Left lung (tissue), 4 donors: ENCODE measurements at regions not wholly inside any gene's neighbourhood (a gene's known extent, or its start where the extent isn't known, plus 50 kb on each side); places are given as distances from the start of the nearest gene placed in this dataset.

ENCODE experiments used
- ATAC-seq: fragments of 200-7000 bp; cut with Tn5 transposase; one replicate; pipeline ENCODE4 v1.9.1; 2020; ENCODE audit warnings: moderate library complexity
- DNase-seq, 4 donors: peaks; one replicate each; pipeline ENCODE4 v3.0.0-alpha.2; 2013 to 2020
- H3K27ac ChIP-seq, 2 donors: fragments of 200-600 bp; sonication (generic) in 1 of 2; one replicate each; pipeline versions ENCODE4 v1.5.0 to v1.8.0; 2020 to 2021
- H3K27me3 ChIP-seq, 2 donors: fragments of 200-600 bp; sonication (generic) in 1 of 2; one replicate each; pipeline versions ENCODE4 v1.5.0 to v1.8.0; 2020 to 2021
- H3K36me3 ChIP-seq, 2 donors: fragments of 200-600 bp; sonication (generic) in 1 of 2; one replicate each; pipeline versions ENCODE4 v1.5.0 to v1.8.0; 2020 to 2021
- H3K4me1 ChIP-seq, 2 donors: fragments of 200-600 bp; one replicate each; pipeline ENCODE4 v1.8.0; 2021
- H3K4me3 ChIP-seq, 2 donors: fragments of 200-600 bp; sonication (generic) in 1 of 2; one replicate each; pipeline versions ENCODE4 v1.5.0 to v1.8.0; 2020 to 2021; ENCODE audit warnings: mild to moderate bottlenecking in 1 of 2
- H3K9me3 ChIP-seq, 2 donors: fragments of 200-600 bp; sonication (generic) in 1 of 2; one replicate each; pipeline versions ENCODE4 v1.5.0 to v1.8.0; 2020 to 2021
- CTCF ChIP-seq, 2 donors: fragments of 200-600 bp; sonication (generic) in 1 of 2; IDR thresholded peaks; one replicate each; pipeline versions ENCODE4 v1.5.0 to v1.8.0; 2021; ENCODE audit warnings: antibody characterized with exemption in 2 of 2
- intact Hi-C, 2 donors: fragments of 100-400 bp; cut with DNase I; formaldehyde crosslinking; loops; one replicate each; pipeline versions ENCODE4 v1.11.2 to v1.14.2; 2022
- donor health status: DM: no; HTN: yes; CAD: no.
- donor health status: DM: no; HTN: no; CAD: no.

- Histone ChIP-seq H3K27me3 (no peaks in the 10 kb centered on the region), H3K4me1 (peaks cover 9 to 26% of the 10 kb centered on the region in 2 donors), H3K27ac (peak overlapping the region; percentile 34 to 67), H3K36me3 (no peaks in the 10 kb centered on the region), H3K9me3 (no peaks in the 10 kb centered on the region), H3K4me3 (no peak overlapping the region)
- TF ChIP-seq CTCF (IDR thresholded peaks at IDR 0.05) = no peak
- intact Hi-C loops = no loop called here
- DNase-seq (peak in 1 of 4 donors; percentile 12), ATAC-seq (peak; percentile 18)
Measured at GRCh38 chr3:29141197-29141917, 139.5 kb upstream of the RBMS3 start.

GRCh38 chr3:29141918-29142275 is 139.0 kb upstream of the RBMS3 start:
- no peaks in the 10 kb centered on the region for H3K27me3 ChIP-seq
- H3K27ac ChIP-seq = peak overlapping the region; percentile 34 to 67
- ATAC-seq = no peak

GRCh38 chr3:29143151-29143550 is 137.7 kb upstream of the RBMS3 start:
- intact Hi-C loops = no loop called here
- DNase-seq = no peak
- H3K4me1 ChIP-seq = peaks cover 9 to 26% of the 10 kb centered on the region in 2 donors
- no peaks in the 10 kb centered on the region for H3K27me3 ChIP-seq
- H3K4me3 ChIP-seq = no peak overlapping the region
- no peak for ATAC-seq
- H3K27ac ChIP-seq = no peak overlapping the region
- H3K9me3 ChIP-seq = no peaks in the 10 kb centered on the region
- no peak for TF ChIP-seq CTCF (IDR thresholded peaks at IDR 0.05)
- H3K36me3 ChIP-seq = no peaks in the 10 kb centered on the region

More at GRCh38 chr3:29141918-29142275, 139.0 kb upstream of the RBMS3 start:
- H3K36me3 ChIP-seq = no peaks in the 10 kb centered on the region
- H3K4me1 ChIP-seq = peaks cover 9 to 26% of the 10 kb centered on the region in 2 donors
- DNase-seq = no peak
- no peak for TF ChIP-seq CTCF (IDR thresholded peaks at IDR 0.05)
- H3K9me3 ChIP-seq = no peaks in the 10 kb centered on the region
- H3K4me3 ChIP-seq = no peak overlapping the region
- intact Hi-C loops = no loop called here

GRCh38 chr3:29144361-29144760 is 136.5 kb upstream of the RBMS3 start:
- TF ChIP-seq CTCF (IDR thresholded peaks at IDR 0.05) = no peak
- Histone ChIP-seq H3K27me3 (no peaks in the 10 kb centered on the region), H3K36me3 (no peaks in the 10 kb centered on the region), H3K9me3 (no peaks in the 10 kb centered on the region), H3K4me1 (peaks cover 9 to 26% of the 10 kb centered on the region in 2 donors), H3K4me3 (no peak overlapping the region), H3K27ac (no peak overlapping the region)
- DNase-seq (peak in 1 of 4 donors; percentile 39), ATAC-seq (no peak)
- intact Hi-C loops = no loop called here

- Histone ChIP-seq H3K4me3 (no peak overlapping the region), H3K4me1 (peaks cover 9 to 26% of the 10 kb centered on the region in 2 donors), H3K36me3 (no peaks in the 10 kb centered on the region), H3K27ac (no peak overlapping the region), H3K27me3 (no peaks in the 10 kb centered on the region), H3K9me3 (no peaks in the 10 kb centered on the region)
- DNase-seq (peak in 2 of 4 donors; percentile 51 to 79), ATAC-seq (peak; percentile 33)
- intact Hi-C loops = no loop called here
- no peak for TF ChIP-seq CTCF (IDR thresholded peaks at IDR 0.05)
Measured at GRCh38 chr3:29144807-29145206, 136.1 kb upstream of the RBMS3 start.
